ENCODE measurements at regions not wholly inside any gene's neighbourhood (a gene's known extent, or its start where the extent isn't known, plus 50 kb on each side); places are given as distances from the start of the nearest gene placed in this dataset.
"Not testable (repeated sequence)": the region's sequence is repeated elsewhere in the genome, so short reads cannot be mapped to it uniquely, and the experiment has no call there.

- not testable (repeated sequence) for TF ChIP-seq CTCF (conservative IDR thresholded peaks at IDR 0.05 in 1 of 2, IDR thresholded peaks at IDR 0.05 in 1 of 2; ENCODE audit: extremely low read depth in 1 of 2, insufficient read depth in 1 of 2, low read depth in 1 of 2, low read length in 2 of 2); EZH2 (IDR thresholded peaks at IDR 0.05; ENCODE audit: borderline replicate concordance, low read length)
These were observed 92.9 kb upstream of the METTL14 start for GRCh38 chr4:118592289-118592688.
